GDM1 (cell line): ENCODE measurements at regions not wholly inside any gene's neighbourhood (a gene's known extent, or its start where the extent isn't known, plus 50 kb on each side); places are given as distances from the start of the nearest gene placed in this dataset.
"Not testable (repeated sequence)": the region's sequence is repeated elsewhere in the genome, so short reads cannot be mapped to it uniquely, and the experiment has no call there.

Experiments used
- DNase-seq: peaks from one replicate; lab custom pipeline; 2025; lab: John Stamatoyannopoulos, UW

DNA sequence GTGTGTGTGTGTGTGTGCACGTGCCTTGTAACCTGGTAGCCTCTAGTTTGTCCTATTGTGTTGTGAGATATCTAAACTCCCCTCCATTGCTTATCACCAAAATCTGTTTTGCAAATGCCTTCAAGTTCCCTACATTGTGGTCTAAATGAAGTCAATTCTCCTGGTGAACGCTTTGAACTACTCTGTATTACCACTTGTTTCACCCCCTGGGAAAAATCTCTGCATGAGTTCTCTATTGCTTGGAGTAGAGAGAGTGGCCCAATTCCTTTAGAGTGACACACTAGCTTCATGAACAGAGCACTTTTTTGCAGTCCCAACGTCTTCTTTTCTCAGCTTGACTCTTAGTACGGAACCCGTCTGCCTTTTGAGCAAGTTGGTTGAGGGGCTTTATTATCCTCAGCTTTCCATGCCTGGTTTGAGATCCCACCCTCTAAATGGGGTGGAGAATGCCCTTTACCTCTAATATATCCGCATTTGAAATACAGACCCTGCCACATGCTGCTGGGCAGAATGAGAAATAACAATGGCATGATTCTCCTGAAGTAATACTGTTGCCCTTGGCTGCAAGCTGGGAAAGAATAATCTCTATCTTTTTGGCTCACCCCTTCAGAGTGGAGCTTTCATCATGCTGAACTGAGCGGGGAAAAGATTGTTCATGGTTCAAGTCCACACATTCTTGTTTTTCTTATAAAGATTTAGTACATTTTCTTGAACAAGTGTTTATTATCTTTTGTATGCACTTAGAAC is 2545.3 kb downstream of the PCDH9 start:
- no peak for DNase-seq

DNA sequence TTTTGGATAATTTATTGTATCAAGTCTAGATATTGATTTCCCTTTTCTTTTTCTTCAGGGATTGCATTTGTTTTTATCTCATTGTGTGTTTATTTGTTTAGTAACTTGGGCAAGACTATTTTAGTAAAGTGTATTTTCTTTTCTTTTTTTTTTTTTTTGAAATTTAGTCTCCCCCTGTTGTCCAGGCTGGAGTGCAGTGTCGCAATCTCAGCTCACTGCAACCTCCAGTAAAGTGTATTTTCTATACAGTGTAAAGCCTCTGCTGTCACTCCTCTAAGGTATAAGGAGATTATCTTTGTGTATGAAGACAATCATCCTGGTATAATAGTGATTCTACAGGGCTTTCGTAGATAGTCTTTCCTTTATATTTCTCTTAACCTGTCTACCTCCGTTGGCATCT is 2546.0 kb downstream of the PCDH9 start:
- DNase-seq = no peak

DNA sequence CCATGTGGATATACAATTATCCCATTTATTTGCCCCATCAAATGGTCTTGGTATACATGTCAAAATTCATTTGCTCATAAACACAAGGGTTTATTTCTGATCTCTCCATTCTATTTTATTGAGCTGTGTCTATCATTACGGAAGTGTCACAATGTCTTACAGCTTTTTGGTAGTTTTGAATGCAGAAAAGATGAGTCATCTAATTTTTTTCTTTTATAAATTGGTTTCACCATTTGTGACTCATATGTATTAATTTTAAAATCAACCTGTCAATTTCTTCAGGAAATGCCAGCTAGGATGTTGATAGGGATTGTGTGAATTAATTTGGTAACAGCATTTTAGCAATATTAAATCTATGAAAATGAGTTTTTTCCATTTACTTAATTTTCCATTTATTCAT is 2549.4 kb downstream of the PCDH9 start:
- no peak for DNase-seq

DNA sequence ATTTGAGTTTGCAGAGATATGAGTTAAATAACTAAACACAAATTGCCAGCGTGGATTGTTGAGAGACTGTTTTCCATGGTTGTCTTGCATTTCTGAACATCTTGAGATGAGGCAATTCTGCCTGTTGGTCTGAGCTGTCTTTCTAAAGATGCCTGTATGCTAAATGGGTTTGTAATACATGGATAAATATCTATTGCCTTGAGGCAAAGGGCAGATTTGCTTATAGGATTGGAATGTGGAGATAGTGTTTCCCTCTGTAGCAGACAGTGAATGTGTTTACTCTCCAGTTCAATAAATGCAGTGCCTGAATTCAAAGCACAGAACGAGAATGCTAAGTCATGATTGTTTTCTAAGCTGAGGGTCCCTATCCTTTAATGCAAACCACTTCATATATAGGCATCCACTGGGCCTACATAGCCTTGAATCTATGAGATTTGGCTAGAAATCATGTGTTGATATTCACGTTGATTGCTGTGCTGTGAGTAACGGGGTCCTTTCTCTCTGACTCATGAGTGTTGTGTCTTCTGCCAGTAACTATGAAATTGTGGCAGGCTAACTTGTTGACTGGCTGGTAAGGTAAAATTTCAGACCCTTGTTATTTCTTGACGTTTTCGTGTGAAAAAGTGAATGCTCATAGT is 2554.8 kb downstream of the PCDH9 start:
- DNase-seq = no peak

DNA sequence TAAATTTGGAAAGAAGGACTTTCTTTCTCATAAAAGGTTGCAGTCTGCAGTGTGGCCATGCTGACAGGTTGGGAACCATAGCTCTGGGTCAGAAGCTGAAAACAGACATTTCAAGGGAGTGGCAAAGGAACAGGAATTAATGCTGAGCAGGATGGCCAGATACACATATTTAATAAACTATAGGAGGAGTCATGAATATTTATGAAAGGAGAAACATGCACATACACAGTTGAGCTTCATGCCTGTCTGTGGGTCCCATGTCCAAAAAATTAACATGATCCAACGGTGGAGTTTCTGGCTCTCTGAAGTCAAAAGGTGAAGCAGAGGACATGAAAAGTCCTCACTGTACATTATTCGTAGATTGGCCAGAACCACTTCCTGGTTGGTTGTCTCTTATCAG is 2556.0 kb downstream of the PCDH9 start:
- no peak for DNase-seq

DNA sequence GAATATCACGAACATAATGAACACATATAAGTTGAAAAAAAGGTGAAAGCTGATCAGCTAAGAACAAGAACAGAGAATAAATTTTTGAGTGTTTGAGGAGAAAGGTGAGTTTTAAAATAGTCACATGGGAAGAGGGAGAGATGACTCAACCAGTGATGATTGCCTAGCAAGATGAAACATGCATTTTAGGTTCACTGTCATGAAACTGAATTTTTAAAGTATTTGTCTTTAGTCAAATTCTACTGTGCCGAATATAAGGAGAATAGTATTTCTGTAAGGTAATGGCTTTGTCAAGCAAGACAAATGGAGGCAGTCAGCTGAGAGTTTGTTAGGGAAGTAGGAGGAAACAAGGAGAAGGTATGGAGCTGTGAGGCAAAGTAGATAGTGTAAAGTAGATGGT is 2557.4 kb downstream of the PCDH9 start:
- no peak for DNase-seq

DNA sequence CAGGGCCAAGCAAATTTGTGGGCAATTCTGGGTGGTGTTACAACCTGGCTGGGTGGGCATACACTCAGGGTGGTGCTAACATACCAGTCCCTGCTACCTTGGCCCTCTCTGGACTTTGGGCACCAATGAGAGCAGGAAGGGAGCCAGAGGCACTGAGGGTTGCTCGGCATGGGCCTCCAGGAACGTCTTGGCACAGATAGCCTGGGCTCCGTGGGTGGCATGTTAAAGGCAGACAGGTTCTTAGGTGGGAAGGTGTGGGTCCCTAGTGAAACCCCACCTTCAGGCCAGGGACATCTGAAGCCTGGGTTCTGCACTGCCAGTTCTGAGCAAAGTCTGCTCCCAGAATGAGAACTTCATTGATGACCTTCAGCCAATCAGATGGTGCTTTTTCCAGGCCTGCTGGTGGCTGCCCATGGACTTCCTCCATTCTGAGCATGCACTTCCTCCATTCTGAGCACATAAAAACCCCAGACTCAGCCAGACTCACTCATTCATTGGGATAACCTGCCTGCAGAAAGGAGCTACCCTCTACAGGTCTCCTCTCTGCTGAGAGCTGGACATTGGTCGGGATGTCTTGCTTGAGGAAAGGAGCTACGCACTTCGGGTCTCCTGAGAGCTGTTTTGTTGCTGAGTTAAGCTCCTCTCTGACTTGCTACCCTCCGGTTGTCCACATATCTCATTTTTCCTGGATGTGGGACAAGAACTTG is 2567.1 kb downstream of the PCDH9 start:
- DNase-seq = no peak

DNA sequence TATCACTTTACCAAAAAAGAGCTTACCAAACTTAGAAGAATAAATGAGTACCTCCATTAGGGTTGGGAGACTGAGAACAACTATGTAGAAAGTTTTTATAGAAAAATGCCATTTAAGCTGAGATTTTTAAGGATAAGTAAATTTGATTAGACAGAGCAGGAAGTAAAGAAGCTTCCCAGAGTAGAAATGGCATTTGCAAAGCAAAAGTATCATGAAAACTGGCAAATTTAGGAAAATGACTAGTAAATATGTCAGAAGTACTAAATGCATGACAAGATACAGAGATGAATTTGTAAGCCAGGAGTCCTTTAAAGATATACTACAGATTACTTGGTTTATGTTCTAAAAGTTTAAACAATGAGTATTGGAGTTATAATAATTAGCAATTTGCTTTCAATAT is 2581.8 kb downstream of the PCDH9 start:
- no peak for DNase-seq

DNA sequence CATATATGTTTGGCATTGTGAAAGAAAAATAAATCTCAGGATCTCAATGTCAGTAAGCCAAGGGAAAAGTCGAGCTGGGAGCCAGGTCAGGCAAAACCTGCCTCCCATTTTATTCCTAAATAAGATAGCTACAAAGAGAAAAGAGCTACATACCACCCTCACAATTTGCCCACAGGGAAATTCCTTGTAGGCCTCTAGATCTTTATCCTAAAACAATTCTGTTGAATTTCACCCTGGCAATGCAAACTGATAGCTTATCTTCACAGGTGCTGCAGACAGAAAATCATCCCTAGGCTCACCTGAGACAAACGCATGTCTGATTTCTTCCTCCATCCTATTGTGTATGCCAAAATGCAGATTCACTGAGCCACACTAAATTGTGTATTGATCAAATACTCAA is 2587.1 kb downstream of the PCDH9 start:
- DNase-seq = no peak

DNA sequence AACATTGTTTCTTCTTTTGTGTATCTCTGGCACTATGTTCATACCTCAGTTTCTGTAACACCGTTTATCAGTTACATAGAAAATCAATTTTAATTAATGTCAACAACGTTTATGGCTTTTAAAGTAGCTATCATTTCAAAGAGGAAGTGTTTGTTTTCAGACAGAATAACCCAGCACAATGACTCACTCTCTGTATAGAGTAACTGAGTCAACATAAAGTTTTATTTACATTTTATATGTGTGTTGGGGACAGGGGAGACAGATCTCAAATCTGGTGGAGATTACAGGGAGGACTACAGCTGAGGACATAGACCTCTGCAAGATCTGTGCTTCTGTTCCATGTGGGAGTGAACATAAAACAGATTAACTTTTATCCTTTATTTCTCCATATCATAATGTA is 2590.1 kb downstream of the PCDH9 start:
- DNase-seq = no peak

DNA sequence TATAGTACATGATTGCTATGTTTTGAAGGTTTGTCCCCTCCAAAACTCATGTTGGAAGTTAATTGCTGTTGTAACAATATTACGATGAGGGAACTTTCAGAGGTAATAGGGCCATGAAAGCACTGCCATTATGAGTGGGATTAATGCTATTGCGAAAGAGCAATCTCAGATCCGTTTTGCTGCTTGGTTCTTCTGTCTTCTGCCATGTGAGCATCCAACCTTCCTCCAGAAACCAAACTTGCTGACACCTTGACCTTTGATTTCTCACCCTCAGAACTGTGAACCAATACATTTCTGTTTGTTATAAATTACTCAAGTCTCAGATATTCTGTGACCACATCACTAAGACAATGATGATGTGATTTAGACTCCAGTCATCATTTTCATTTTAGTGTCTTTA is 2590.9 kb downstream of the PCDH9 start:
- no peak for DNase-seq

DNA sequence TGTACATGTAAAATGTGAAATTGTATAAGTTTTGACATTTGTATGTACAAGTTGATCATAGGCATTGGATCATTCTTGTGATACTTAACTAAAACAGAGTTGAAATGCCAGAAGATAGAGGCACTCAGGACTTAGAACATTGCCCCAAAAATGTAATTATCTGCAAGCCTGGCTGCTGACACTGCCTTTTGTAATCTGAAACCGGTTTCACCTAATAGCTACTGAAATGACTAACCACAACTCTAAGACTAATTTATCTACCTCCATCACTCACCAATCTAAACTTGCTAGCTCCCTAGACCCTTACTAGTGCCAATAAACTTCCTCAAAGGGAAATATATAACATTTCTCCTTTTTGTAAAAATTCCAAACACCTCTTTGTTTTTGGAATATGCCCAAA is 2596.2 kb downstream of the PCDH9 start:
- no peak for DNase-seq

DNA sequence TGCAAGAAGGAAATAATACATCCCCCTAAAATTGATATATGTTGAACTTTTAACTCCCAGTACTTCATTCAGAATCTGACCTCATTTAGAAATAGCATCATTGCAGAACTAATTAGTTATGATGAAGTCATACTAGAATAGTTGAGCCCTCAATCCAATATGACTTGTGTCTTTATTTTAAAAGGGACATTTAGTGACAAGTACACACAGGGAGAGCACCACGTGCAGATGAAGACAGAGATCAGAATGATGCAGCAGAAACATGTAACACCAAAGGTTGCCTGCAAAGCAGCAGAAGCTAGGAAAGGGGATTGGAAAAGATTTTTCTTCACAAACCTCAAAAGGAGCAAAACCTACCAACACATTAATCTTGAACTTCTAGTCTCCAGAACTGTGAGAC is 2602.5 kb downstream of the PCDH9 start:
- DNase-seq = no peak

DNA sequence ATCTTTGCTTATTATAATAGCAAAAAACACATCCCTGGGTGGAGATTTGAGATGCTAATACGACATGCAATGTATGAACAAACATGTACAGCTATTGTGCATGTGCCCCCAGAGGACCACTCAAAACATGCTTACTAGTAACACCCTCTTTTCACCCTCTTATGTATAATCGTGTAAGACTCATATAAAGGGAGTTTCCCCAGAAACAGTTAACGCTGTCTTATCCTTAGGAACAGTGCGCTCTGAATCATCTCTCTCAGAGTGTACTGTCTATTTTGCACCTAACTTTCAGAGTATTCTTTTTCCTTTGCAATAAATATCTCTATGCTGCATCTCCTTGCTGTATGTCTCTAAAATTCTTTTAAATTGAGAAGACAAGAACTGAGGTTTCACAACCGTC is 2604.0 kb downstream of the PCDH9 start:
- no peak for DNase-seq

DNA sequence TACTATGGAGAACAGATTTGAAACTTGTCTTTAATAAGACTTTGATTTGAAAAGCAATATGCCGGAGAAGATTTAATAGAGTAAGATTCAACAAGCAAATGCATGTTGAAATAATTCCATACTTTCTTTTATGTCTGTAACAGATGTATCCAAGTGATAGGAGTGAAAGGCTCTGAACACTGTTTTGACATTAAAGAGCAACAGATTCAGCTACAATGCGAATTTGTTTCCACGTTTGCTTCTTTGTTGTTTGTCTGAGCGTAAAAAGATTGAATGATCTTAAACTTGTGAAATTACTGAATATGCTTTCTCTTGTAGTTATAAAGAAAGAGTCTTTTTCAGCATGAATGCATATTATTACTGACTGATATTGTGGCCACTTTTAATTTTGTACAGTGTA is 2612.9 kb downstream of the PCDH9 start:
- no peak for DNase-seq

DNA sequence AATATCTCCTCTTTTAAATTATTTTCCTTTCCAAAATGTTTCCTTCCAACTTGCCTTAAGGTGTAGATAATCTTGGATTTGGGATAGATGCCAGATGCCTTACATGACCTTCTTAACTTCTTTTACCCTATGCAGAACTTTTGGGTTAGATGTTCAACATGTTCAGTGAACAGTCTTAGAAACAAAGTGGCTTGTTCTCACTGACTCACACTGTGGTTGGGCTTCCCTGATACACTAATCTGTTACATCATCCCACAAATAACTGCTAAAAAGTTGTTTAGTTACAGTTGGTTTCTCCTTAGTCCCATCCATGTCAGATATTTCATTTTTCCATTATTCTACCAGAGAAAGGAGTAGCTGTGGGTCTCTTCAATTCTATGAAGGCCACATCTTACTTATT is 2638.2 kb downstream of the PCDH9 start:
- DNase-seq = no peak

DNA sequence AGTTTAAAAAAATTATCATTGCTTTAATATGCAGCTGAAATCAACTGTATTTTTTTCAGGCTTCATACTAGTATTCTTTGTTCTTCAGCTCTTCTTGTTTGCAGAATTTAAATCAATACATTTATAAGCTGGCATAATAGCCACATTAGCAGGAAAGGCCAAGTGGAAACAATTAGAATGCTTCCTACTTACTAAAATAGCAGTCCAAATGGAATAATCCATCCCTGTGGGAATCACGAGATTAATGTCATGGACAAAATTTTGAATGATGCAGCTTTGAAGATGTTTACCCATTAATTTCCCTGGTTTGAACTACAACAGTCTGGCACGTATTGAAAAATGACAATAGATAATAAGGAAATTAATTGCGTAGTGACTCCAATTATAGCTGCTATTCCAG is 2650.8 kb downstream of the PCDH9 start:
- DNase-seq = no peak

DNA sequence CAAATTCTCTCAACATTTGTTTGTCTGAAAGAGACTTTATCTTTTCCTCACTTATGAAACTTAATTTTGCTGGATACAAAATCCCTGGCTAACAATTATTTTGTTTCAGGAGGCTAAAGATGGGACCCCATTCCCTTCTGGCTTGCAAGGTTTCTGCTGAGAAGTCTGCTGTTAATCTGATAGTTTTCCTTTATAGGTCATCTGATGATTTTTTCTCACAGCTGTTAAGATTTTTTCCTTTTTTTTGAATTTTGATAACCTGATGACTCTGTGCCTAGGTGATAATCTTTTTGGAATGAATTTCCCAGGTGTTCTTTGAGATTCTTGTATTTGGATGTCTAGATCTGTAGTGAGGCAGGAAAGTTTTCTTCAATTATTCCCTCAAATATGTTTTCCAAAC is 2661.4 kb downstream of the PCDH9 start:
- no peak for DNase-seq

DNA sequence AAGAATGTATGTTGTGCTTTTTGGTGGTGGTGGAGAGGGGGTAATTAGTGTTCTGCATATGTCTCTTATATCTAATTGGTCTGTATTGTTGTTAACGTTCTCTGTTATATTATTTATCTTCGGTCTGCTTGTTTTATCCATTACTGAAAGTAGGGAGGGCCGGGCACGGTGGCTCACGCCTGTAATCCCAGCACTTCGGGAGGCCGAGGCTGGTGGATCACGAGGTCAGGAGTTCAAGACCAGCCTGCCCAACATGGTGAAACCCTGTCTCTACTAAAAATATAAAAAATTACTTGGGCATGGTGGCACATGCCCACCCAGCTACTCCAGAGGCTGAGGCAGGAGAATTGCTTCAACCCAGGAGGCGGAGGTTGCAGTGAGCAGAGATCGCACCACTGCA is 2672.1 kb downstream of the PCDH9 start:
- DNase-seq = not testable (repeated sequence)

DNA sequence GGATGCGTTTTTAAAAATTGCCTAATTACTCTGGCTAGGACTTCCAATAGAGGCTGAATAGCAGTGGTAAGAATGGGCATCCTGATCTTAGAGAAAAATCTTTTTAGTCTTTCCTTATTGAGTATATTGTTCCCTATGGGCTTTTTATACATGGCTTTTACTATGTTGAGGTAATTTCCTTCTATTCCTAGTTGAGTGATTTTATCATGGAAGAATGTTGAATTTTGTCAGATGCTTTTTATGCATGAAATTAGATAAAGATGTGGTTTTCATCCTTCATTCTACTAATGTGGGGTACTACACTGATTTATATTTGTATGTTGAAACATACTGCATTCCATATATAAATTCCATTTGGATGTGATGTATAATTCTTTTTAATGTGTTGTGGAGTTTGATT is 2673.8 kb downstream of the PCDH9 start:
- no peak for DNase-seq

DNA sequence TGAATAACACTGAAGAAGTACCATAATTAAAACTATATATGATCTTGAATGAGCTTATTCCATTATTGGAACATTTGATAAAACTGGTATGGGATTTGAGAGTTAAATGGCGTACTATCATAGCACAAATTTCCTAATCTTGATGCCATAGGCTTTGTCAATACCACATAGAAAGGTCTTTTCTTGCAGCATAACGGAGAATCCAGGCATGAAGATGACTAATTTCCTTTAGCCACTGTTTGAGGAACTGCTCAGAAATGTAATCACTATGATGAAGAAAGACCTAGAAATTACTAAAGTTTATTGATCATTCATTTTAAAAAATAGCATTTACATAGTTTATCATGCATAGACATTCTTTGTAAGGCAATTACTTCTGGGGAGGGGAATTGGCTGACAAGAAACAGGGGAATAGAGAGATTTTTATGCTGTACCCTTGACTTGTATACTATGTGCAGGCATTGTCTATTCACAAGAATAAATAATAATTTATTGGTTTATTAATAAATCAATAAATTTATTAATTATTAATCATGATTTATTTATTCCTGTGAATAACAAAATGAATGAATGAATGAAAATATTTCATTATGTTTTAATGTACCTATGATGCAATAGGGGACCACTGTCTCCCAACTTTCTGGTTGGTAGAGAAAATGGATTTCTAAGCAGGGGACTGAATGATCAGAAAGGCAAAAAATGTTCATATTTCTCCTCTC is 2676.6 kb downstream of the PCDH9 start:
- no peak for DNase-seq

DNA sequence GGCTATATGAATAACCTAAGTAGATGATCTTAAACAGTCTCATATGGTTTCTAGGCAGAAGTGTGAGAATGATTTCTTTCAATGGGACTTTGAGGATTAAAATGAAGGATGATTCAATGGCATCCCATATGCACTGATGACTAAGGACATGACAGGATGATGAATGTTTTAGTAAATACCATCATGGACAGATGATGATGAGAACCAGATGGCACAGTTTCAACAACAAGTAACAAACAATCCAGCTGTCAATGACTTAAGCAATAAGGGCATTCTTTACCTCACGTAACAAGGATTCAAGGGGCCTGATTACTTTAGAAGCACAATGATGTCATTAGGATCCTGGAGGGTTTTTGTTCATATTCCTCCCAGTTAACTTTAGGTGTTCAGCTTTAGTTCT is 2678.4 kb downstream of the PCDH9 start:
- no peak for DNase-seq

DNA sequence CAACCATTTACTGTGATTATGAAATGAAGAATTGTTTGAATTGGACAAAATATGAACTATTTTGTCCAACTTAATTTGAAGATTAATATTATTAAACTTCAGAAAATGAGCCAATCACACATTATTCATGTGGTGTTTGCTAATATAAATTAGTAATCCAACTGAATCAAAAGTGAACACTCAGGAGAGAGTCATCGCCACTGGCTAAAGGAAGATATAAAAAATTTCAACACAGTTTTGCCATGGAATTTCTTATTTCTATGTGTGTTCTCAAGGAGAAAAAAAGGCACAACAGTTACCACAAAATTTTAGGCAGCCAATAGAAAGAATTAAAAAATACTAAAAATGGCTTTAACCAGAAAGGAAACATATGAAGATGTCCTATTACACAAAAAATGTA is 2683.8 kb downstream of the PCDH9 start:
- DNase-seq = no peak
